HUES6 (cell line): ENCODE measurements at regions not wholly inside any gene's neighbourhood (a gene's known extent, or its start where the extent isn't known, plus 50 kb on each side); places are given as distances from the start of the nearest gene placed in this dataset.

Source experiments
- H3K27ac ChIP-seq: 2 replicates; pipeline ENCODE4 v1.7.0; 2013; ENCODE audit warnings: low read depth, mild to moderate bottlenecking, low read length, inconsistent platforms
- H3K27me3 ChIP-seq: 2 replicates; pipeline ENCODE4 v1.6.1; 2013; ENCODE audit warnings: low read length; ENCODE audit not compliant: control insufficient read depth, insufficient read depth
- H3K36me3 ChIP-seq: 2 replicates; pipeline ENCODE4 v1.6.1; 2013; ENCODE audit warnings: low read length; ENCODE audit not compliant: control insufficient read depth, insufficient read depth
- H3K4me1 ChIP-seq: 2 replicates; pipeline ENCODE4 v1.6.1; 2013; ENCODE audit warnings: low read length; ENCODE audit not compliant: control insufficient read depth, insufficient read depth
- H3K4me3 ChIP-seq: 2 replicates; pipeline ENCODE4 v1.5.1; 2013; ENCODE audit warnings: low read depth, low read length
- H3K9ac ChIP-seq: one replicate; pipeline ENCODE4 v1.6.1; 2013; ENCODE audit warnings: mild to moderate bottlenecking, low read length
- H3K9me3 ChIP-seq: 2 replicates; pipeline ENCODE4 v1.6.1; 2013; ENCODE audit warnings: low read depth, low read length; ENCODE audit not compliant: control insufficient read depth, insufficient read depth

GRCh38 chr10:6667679-6668270, 87.7 kb upstream of the PRKCQ start:
- Histone ChIP-seq H3K27me3 (no peaks in the 10 kb centered on the region), H3K27ac (no peak overlapping the region), H3K36me3 (no peaks in the 10 kb centered on the region), H3K9me3 (no peaks in the 10 kb centered on the region), H3K4me1 (peaks cover 5% of the 10 kb centered on the region; the same call in 1 of the 2 replicates), H3K9ac (no peak overlapping the region), H3K4me3 (no peak overlapping the region)

GRCh38 chr10:6667150-6667549, 87.1 kb upstream of the PRKCQ start:
- H3K9ac ChIP-seq, result no peak overlapping the region
- H3K4me3 ChIP-seq, result no peak overlapping the region
- H3K9me3 ChIP-seq, result no peaks in the 10 kb centered on the region
- H3K36me3 ChIP-seq, result no peaks in the 10 kb centered on the region
- no peak overlapping the region for H3K27ac ChIP-seq
- H3K27me3 ChIP-seq, result no peaks in the 10 kb centered on the region
- peaks cover 5% of the 10 kb centered on the region; the same call in 1 of the 2 replicates for H3K4me1 ChIP-seq

GRCh38 chr10:6665847-6666246, 85.8 kb upstream of the PRKCQ start:
- Histone ChIP-seq H3K36me3 (no peaks in the 10 kb centered on the region), H3K27me3 (no peaks in the 10 kb centered on the region), H3K9me3 (no peaks in the 10 kb centered on the region), H3K4me1 (peaks cover 5% of the 10 kb centered on the region; the same call in 1 of the 2 replicates), H3K27ac (no peak overlapping the region), H3K9ac (no peak overlapping the region), H3K4me3 (no peak overlapping the region)

- H3K4me3 ChIP-seq, result no peak overlapping the region
- H3K9me3 ChIP-seq, result peaks cover 5% of the 10 kb centered on the region; the same call in 1 of the 2 replicates
- H3K27ac ChIP-seq, result no peak overlapping the region
- H3K9ac ChIP-seq, result no peak overlapping the region
- H3K27me3 ChIP-seq, result no peaks in the 10 kb centered on the region
- H3K4me1 ChIP-seq, result no peaks in the 10 kb centered on the region
- H3K36me3 ChIP-seq, result no peaks in the 10 kb centered on the region
Observed at GRCh38 chr10:6660460-6660859, 80.4 kb upstream of the PRKCQ start.

- H3K4me1 ChIP-seq, result no peaks in the 10 kb centered on the region
- no peak overlapping the region for H3K4me3 ChIP-seq
- H3K36me3 ChIP-seq, result no peaks in the 10 kb centered on the region
- H3K9me3 ChIP-seq, result peaks cover 5% of the 10 kb centered on the region; the same call in 1 of the 2 replicates
- H3K27ac ChIP-seq, result no peak overlapping the region
- H3K27me3 ChIP-seq, result no peaks in the 10 kb centered on the region
- H3K9ac ChIP-seq, result no peak overlapping the region
Observed at GRCh38 chr10:6659451-6659850, 79.4 kb upstream of the PRKCQ start.

GRCh38 chr10:6657669-6658068, 77.6 kb upstream of the PRKCQ start:
- Histone ChIP-seq H3K9me3 (peaks cover 5% of the 10 kb centered on the region; the same call in 1 of the 2 replicates), H3K27ac (no peak overlapping the region), H3K4me3 (no peak overlapping the region), H3K27me3 (no peaks in the 10 kb centered on the region), H3K4me1 (no peaks in the 10 kb centered on the region), H3K36me3 (no peaks in the 10 kb centered on the region), H3K9ac (no peak overlapping the region)

- no peak overlapping the region for H3K27ac ChIP-seq
- no peaks in the 10 kb centered on the region for H3K36me3 ChIP-seq
- no peaks in the 10 kb centered on the region for H3K27me3 ChIP-seq
- H3K4me3 ChIP-seq, result no peak overlapping the region
- no peak overlapping the region for H3K9ac ChIP-seq
- H3K4me1 ChIP-seq, result no peaks in the 10 kb centered on the region
- H3K9me3 ChIP-seq, result peaks cover 5% of the 10 kb centered on the region; the same call in 1 of the 2 replicates
Observed at GRCh38 chr10:6657196-6657595, 77.1 kb upstream of the PRKCQ start.

- H3K9ac ChIP-seq, result no peak overlapping the region
- no peaks in the 10 kb centered on the region for H3K27me3 ChIP-seq
- peaks cover 5% of the 10 kb centered on the region; the same call in 1 of the 2 replicates for H3K4me1 ChIP-seq
- peaks cover 2% of the 10 kb centered on the region; the same call in 1 of the 2 replicates for H3K9me3 ChIP-seq
- no peak overlapping the region for H3K27ac ChIP-seq
- H3K36me3 ChIP-seq, result no peaks in the 10 kb centered on the region
- no peak overlapping the region for H3K4me3 ChIP-seq
Observed at GRCh38 chr10:6654571-6654970, 74.5 kb upstream of the PRKCQ start.

GRCh38 chr10:6650586-6650985, 70.5 kb upstream of the PRKCQ start:
- Histone ChIP-seq H3K4me1 (peaks cover 21% of the 10 kb centered on the region; the same call in 1 of the 2 replicates), H3K27me3 (no peaks in the 10 kb centered on the region), H3K9me3 (no peaks in the 10 kb centered on the region), H3K4me3 (no peak overlapping the region), H3K36me3 (no peaks in the 10 kb centered on the region), H3K9ac (no peak overlapping the region), H3K27ac (no peak overlapping the region)

GRCh38 chr10:6649903-6650302, 69.8 kb upstream of the PRKCQ start:
- 0 out of 2 replicates have a peak overlapping the region, but pooled peaks have one; percentile 35 for H3K27ac ChIP-seq

GRCh38 chr10:6648894-6649720, 69.0 kb upstream of the PRKCQ start:
- H3K27me3 ChIP-seq, result no peaks in the 10 kb centered on the region
- no peak overlapping the region for H3K9ac ChIP-seq
- no peaks in the 10 kb centered on the region for H3K36me3 ChIP-seq
- H3K4me3 ChIP-seq, result no peak overlapping the region; the same call in 1 of the 2 replicates
- no peaks in the 10 kb centered on the region for H3K9me3 ChIP-seq
- H3K4me1 ChIP-seq, result peaks cover 21% of the 10 kb centered on the region; the same call in 1 of the 2 replicates
- H3K27ac ChIP-seq, result peak overlapping the region; percentile 42; the same call in 1 of the 2 replicates

More at GRCh38 chr10:6649903-6650302, 69.8 kb upstream of the PRKCQ start:
- H3K9ac ChIP-seq, result no peak overlapping the region
- no peaks in the 10 kb centered on the region for H3K9me3 ChIP-seq
- H3K4me1 ChIP-seq, result peaks cover 21% of the 10 kb centered on the region; the same call in 1 of the 2 replicates
- no peaks in the 10 kb centered on the region for H3K27me3 ChIP-seq
- no peaks in the 10 kb centered on the region for H3K36me3 ChIP-seq
- no peak overlapping the region for H3K4me3 ChIP-seq
